OCI-LY7 (cell line): ENCODE measurements at regions not wholly inside any gene's neighbourhood (a gene's known extent, or its start where the extent isn't known, plus 50 kb on each side); places are given as distances from the start of the nearest gene placed in this dataset.

ENCODE experiments used
- BruUV-seq: library from RNA; stranded (reverse); fragments of 400-500 nt; replicated peaks from 2 replicates; lab custom pipeline; 2021; lab: Mats Ljungman, UMichigan
- CTCF ChIA-PET: fragments of 300-600 bp; sonication (Branson Sonifier 250); formaldehyde crosslinking; loops from one replicate; lab custom pipeline; 2022; ENCODE audit warnings: antibody characterized with exemption; ENCODE audit not compliant: unreplicated experiment; lab: Charles Lee
- POLR2A ChIA-PET: fragments of 300-600 bp; sonication (Branson Sonifier 250); formaldehyde crosslinking; loops from one replicate; lab custom pipeline; 2022; ENCODE audit warnings: antibody characterized with exemption; lab: Charles Lee
- DNase-seq: peaks from one replicate; pipeline ENCODE4 v3.0.0-alpha.2; 2015; ENCODE audit warnings: low spot score
- H2AFZ ChIP-seq: fragments of 200-600 bp; sonication (generic), shearing (Covaris generic); 2 replicates; pipeline ENCODE4 v1.6.1; 2014; ENCODE audit warnings: mild to moderate bottlenecking, antibody characterized with exemption, low read length, moderate library complexity
- H3K27ac ChIP-seq: fragments of 200-600 bp; sonication (generic); 2 replicates; pipeline ENCODE4 v1.5.1; 2014; ENCODE audit warnings: mixed run types, low read depth, mild to moderate bottlenecking, moderate library complexity, low read length, inconsistent platforms; ENCODE audit not compliant: poor library complexity, severe bottlenecking
- H3K36me3 ChIP-seq: fragments of 200-600 bp; sonication (generic); 2 replicates; pipeline ENCODE4 v1.6.1; 2014; ENCODE audit warnings: mild to moderate bottlenecking, antibody characterized with exemption, low read length, moderate library complexity, mixed read lengths; ENCODE audit not compliant: insufficient read depth
- H3K4me1 ChIP-seq: fragments of 200-600 bp; sonication (generic); 2 replicates; pipeline ENCODE4 v1.5.1; 2014; ENCODE audit warnings: mild to moderate bottlenecking, low read length; ENCODE audit not compliant: insufficient read depth, poor library complexity, severe bottlenecking
- H3K4me2 ChIP-seq: fragments of 200-600 bp; sonication (generic); 2 replicates; pipeline ENCODE4 v1.6.1; 2014; ENCODE audit warnings: mild to moderate bottlenecking, low read length
- H3K4me3 ChIP-seq: fragments of 200-600 bp; sonication (generic); 2 replicates; pipeline ENCODE4 v1.5.1; 2014; ENCODE audit warnings: mild to moderate bottlenecking, low read depth, low read length; ENCODE audit not compliant: poor library complexity, severe bottlenecking
- H3K79me2 ChIP-seq: fragments of 200-600 bp; sonication (generic); 2 replicates; pipeline ENCODE4 v1.6.1; 2016; ENCODE audit warnings: low read depth, mild to moderate bottlenecking, low read length, moderate library complexity, mixed read lengths; ENCODE audit not compliant: insufficient read depth
- H3K9me2 ChIP-seq: fragments of 200-600 bp; sonication (generic); 2 replicates; pipeline ENCODE4 v1.6.1; 2016; ENCODE audit warnings: mild to moderate bottlenecking, low read length, mixed read lengths; ENCODE audit not compliant: insufficient read depth
- H3K9me3 ChIP-seq: fragments of 200-600 bp; sonication (generic); 2 replicates; pipeline ENCODE4 v1.6.1; 2014; ENCODE audit warnings: mild to moderate bottlenecking, mixed run types, low read length, mixed read lengths
- H4K20me1 ChIP-seq: fragments of 200-600 bp; sonication (generic); 2 replicates; pipeline ENCODE4 v1.6.1; 2014; ENCODE audit warnings: mild to moderate bottlenecking, antibody characterized with exemption, low read length, moderate library complexity, mixed read lengths; ENCODE audit not compliant: insufficient read depth
- CTCF ChIP-seq: fragments of 200-600 bp; sonication (generic); conservative IDR thresholded peaks from 2 replicates; pipeline ENCODE4 v1.5.1; 2014; ENCODE audit warnings: mild to moderate bottlenecking, antibody characterized with exemption, low read length, moderate library complexity, mixed read lengths
- EZH2phosphoT487 ChIP-seq: fragments of 200-600 bp; sonication (generic); IDR thresholded peaks from 2 replicates; pipeline ENCODE4 v1.6.1; 2018; ENCODE audit warnings: low read depth, borderline replicate concordance, mild to moderate bottlenecking, mixed run types, antibody characterized with exemption, low read length, moderate library complexity, mixed read lengths
- intact Hi-C: fragments of 100-400 bp; cut with micrococcal nuclease; formaldehyde crosslinking; loops from one replicate; pipeline ENCODE4 v1.10.0; 2022; ENCODE audit not compliant: unreplicated experiment

GRCh38 chr6:20313051-20313450 lies 88.6 kb upstream of the E2F3 start:
- Histone ChIP-seq H3K79me2 (no peaks in the 10 kb centered on the region), H3K9me3 (no peaks in the 10 kb centered on the region), H3K36me3 (no peaks in the 10 kb centered on the region), H2AFZ (no peak overlapping the region), H3K4me2 (no peak overlapping the region), H3K9me2 (no peaks in the 10 kb centered on the region), H4K20me1 (no peaks in the 10 kb centered on the region), H3K27ac (no peak overlapping the region), H3K4me1 (no peaks in the 10 kb centered on the region), H3K4me3 (no peak overlapping the region)
- no peak for TF ChIP-seq EZH2phosphoT487
- intact Hi-C loops: no loop called here
- ChIA-PET POLR2A (no interaction called here), CTCF (interaction anchor here (0.9 kb wide), 1 partner anchor 11 kb away, joined by 3 read pairs; no protein-coding TSS in a partner anchor)
- no peak for DNase-seq
- no TSS peak for BruUV-seq

GRCh38 chr6:20313960-20314530 lies 87.6 kb upstream of the E2F3 start:
- H3K9me2 ChIP-seq: no peaks in the 10 kb centered on the region
- ChIA-PET CTCF (no interaction called here), POLR2A (interaction anchor here (0.6 kb wide), 1 partner anchor 382 kb away, joined by 3 read pairs; no protein-coding TSS in a partner anchor)
- H3K4me1 ChIP-seq: no peaks in the 10 kb centered on the region
- H3K4me2 ChIP-seq: no peak overlapping the region
- no peak overlapping the region for H3K27ac ChIP-seq
- TF ChIP-seq EZH2phosphoT487 (no peak), CTCF (no peak)
- no peak overlapping the region for H2AFZ ChIP-seq
- no peaks in the 10 kb centered on the region for H4K20me1 ChIP-seq
- DNase-seq: no peak
- intact Hi-C loops: no loop called here
- BruUV-seq: no TSS peak
- no peaks in the 10 kb centered on the region for H3K79me2 ChIP-seq
- no peaks in the 10 kb centered on the region for H3K36me3 ChIP-seq
- no peaks in the 10 kb centered on the region for H3K9me3 ChIP-seq
- H3K4me3 ChIP-seq: no peak overlapping the region

DNA sequence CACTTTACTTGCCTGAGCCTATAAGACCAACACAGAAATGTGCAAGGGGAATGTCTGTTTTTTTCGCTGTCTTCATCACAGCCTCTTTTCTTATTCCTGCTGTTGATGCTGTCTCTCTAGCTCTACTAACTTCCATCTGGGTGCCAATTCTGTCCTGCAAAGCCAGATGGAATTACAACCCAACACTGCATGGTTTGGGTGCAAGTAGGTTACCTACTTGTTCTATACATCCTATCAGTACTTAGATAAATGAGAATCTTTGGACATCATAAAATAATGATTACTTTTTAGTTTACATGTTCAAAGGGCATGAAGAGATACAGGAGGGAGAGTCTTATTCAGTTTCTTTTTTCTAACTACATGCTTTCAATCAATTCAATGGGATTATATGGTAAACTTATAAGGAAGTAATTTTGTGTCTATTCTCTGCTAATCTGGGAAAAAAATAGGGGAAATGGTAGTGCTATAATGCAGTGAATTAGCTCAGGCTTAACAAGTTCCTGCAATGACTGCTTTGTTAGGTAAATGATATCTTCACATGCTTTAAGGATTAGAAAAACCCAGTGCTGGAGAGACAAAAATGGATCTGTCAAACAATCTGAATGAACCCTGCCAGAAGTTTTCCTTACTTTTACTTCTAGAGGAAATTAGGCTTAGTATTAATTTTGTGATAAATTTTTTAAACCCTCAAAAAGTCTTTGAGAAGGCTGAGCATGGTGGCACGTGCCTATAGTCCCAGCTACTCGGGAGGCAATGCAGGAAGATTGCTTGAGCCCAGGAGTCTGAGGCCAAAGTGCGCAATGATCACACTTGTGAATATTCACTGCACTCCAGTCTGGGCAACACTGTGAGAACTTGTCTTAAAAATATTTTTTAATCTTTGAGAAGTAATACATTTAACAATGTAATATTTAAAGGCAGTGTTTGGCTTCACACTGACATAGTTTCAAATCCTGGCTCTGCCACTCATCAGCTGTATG lies 86.5 kb upstream of the E2F3 start:
- Histone ChIP-seq H3K4me3 (no peak overlapping the region), H3K4me2 (no peak overlapping the region), H3K27ac (no peak overlapping the region), H3K36me3 (no peaks in the 10 kb centered on the region), H2AFZ (no peak overlapping the region), H3K9me3 (no peaks in the 10 kb centered on the region), H3K79me2 (no peaks in the 10 kb centered on the region), H3K4me1 (peaks cover 7% of the 10 kb centered on the region), H3K9me2 (no peaks in the 10 kb centered on the region), H4K20me1 (no peaks in the 10 kb centered on the region)
- intact Hi-C loops: no loop called here
- TF ChIP-seq EZH2phosphoT487 (no peak), CTCF (no peak)
- CTCF ChIA-PET: interaction anchor here (0.6 kb wide), 1 partner anchor 133 kb away, joined by 3 read pairs; no protein-coding TSS in a partner anchor
- POLR2A ChIA-PET: interaction anchor here (1.4 kb wide), 1 partner anchor 11 kb away, joined by 4 read pairs; no protein-coding TSS in a partner anchor
- no peak for DNase-seq
- no TSS peak for BruUV-seq
